ENCODE measurements at regions not wholly inside any gene's neighbourhood (a gene's known extent, or its start where the extent isn't known, plus 50 kb on each side); places are given as distances from the start of the nearest gene placed in this dataset.
"Not testable (repeated sequence)": the region's sequence is repeated elsewhere in the genome, so short reads cannot be mapped to it uniquely, and the experiment has no call there.

DNA sequence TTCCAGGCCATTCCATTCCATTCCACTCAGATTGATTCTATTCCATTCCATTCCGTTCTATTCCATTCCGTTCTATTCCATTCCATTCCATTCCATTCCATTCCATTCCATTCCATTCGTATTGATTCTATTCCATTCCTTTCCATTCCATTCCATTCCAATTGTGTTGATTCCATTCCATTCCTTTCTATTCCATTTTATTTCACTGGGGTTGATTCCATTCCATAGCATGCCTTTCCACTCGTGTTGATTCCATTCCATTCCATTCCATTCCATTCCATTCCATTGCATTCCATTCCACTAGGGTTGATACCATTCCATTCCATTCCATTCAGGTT is 1142.3 kb downstream of the RPIA start:
- TF ChIP-seq EP300 (IDR thresholded peaks at IDR 0.05) (no peak), POLR2A (IDR thresholded peaks at IDR 0.05) (no peak)
- TF ChIP-seq, protein P1, sequence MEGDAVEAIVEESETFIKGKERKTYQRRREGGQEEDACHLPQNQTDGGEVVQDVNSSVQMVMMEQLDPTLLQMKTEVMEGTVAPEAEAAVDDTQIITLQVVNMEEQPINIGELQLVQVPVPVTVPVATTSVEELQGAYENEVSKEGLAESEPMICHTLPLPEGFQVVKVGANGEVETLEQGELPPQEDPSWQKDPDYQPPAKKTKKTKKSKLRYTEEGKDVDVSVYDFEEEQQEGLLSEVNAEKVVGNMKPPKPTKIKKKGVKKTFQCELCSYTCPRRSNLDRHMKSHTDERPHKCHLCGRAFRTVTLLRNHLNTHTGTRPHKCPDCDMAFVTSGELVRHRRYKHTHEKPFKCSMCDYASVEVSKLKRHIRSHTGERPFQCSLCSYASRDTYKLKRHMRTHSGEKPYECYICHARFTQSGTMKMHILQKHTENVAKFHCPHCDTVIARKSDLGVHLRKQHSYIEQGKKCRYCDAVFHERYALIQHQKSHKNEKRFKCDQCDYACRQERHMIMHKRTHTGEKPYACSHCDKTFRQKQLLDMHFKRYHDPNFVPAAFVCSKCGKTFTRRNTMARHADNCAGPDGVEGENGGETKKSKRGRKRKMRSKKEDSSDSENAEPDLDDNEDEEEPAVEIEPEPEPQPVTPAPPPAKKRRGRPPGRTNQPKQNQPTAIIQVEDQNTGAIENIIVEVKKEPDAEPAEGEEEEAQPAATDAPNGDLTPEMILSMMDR (IDR thresholded peaks at IDR 0.05): no peak
- DNase-seq: no peak
- intact Hi-C loops (cut with DNase I): no loop called here
- no peaks in the 10 kb centered on the region for H3K27me3 ChIP-seq
- WGBS, 3 donors: 62 to 73% (median 72%) methylated on average over 4 of the region's 4 CpGs
- peaks cover 0 to 8% of the 10 kb centered on the region in 2 donors for H3K9me3 ChIP-seq
- H3K27ac ChIP-seq: no peak overlapping the region
- H3K4me1 ChIP-seq (ENCODE audit: insufficient read depth): no peaks in the 10 kb centered on the region
- no peak overlapping the region for H3K4me3 ChIP-seq
- no peaks in the 10 kb centered on the region for H3K36me3 ChIP-seq

GRCh38 chr2:89834306-89834705 is 1142.8 kb downstream of the RPIA start:
- Histone ChIP-seq H3K9me3 (peaks cover 0 to 9% of the 10 kb centered on the region in 2 donors), H3K36me3 (no peaks in the 10 kb centered on the region), H3K4me3 (no peak overlapping the region), H3K4me1 (ENCODE audit: insufficient read depth) (no peaks in the 10 kb centered on the region), H3K27ac (no peak overlapping the region), H3K27me3 (no peaks in the 10 kb centered on the region)
- no peak for TF ChIP-seq POLR2A (IDR thresholded peaks at IDR 0.05)
- TF ChIP-seq, protein P1 (IDR thresholded peaks at IDR 0.05): no peak
- no peak for TF ChIP-seq EP300 (IDR thresholded peaks at IDR 0.05)
- 61 to 70% (median 69%) methylated on average over 7 of the region's 7 CpGs for WGBS, 3 donors
- DNase-seq: no peak
- intact Hi-C loops (cut with DNase I): no loop called here

- DNase-seq; intact Hi-C loops (cut with DNase I); H3K4me3 ChIP-seq; H3K27me3 ChIP-seq; H3K36me3 ChIP-seq; H3K27ac ChIP-seq; H3K4me1 ChIP-seq (ENCODE audit: insufficient read depth): not testable (repeated sequence)
- 61 to 77% (median 68%) methylated on average over 6 of the region's 6 CpGs for WGBS, 3 donors
- peaks cover 0 to 16% of the 10 kb centered on the region in 2 donors for H3K9me3 ChIP-seq
Observed at GRCh38 chr2:89836326-89836725, 1144.9 kb downstream of the RPIA start.

DNA sequence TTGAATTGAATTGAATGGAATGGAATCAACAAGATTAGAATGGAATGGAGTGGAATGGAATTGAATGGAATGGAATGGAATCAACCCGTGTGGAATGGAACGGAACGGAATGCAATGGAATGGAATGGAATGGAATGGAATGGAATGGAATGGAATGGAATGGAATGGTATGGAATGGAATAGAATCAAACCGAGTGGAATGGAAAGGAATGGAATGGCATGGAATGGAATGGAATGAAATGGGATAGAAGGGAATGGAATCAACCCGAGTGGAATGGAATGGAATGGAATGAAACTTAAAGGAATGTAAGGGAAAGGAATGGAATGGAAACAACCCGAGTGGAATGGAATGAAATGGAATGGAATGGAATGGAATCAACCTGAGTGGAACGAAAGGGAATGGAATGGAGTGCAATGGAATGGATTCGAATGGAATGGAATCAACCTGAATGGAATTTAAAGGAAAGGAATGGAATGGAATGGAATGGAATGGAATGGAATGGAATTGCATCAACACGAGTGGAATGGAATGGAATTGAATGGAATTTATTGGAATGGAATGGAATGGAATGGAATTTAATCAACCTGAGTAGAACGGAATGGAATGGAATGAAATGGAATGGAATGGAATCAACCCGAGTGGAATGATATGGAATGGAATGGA is 1146.6 kb downstream of the RPIA start:
- Histone ChIP-seq H3K36me3 (no peaks in the 10 kb centered on the region), H3K9me3 (peaks cover 0 to 14% of the 10 kb centered on the region in 2 donors), H3K4me1 (ENCODE audit: insufficient read depth) (no peaks in the 10 kb centered on the region), H3K27me3 (no peaks in the 10 kb centered on the region), H3K27ac (no peak overlapping the region), H3K4me3 (no peak overlapping the region)
- WGBS, 3 donors: 62 to 64% (median 62%) methylated on average over 11 of the region's 11 CpGs
- DNase-seq: no peak
- TF ChIP-seq, protein P1 (IDR thresholded peaks at IDR 0.05): no peak
- TF ChIP-seq POLR2A (IDR thresholded peaks at IDR 0.05) (no peak), EP300 (IDR thresholded peaks at IDR 0.05) (no peak)
- intact Hi-C loops (cut with DNase I): no loop called here

- H3K27ac ChIP-seq; H3K4me3 ChIP-seq; H3K9me3 ChIP-seq; H3K27me3 ChIP-seq; DNase-seq; H3K4me1 ChIP-seq (ENCODE audit: insufficient read depth); intact Hi-C loops (cut with DNase I); H3K36me3 ChIP-seq: not testable (repeated sequence)
- WGBS, 3 donors: 65 to 73% (median 72%) methylated on average over 9 of the region's 9 CpGs
Observed at GRCh38 chr2:89840175-89840574, 1148.7 kb downstream of the RPIA start.

DNA sequence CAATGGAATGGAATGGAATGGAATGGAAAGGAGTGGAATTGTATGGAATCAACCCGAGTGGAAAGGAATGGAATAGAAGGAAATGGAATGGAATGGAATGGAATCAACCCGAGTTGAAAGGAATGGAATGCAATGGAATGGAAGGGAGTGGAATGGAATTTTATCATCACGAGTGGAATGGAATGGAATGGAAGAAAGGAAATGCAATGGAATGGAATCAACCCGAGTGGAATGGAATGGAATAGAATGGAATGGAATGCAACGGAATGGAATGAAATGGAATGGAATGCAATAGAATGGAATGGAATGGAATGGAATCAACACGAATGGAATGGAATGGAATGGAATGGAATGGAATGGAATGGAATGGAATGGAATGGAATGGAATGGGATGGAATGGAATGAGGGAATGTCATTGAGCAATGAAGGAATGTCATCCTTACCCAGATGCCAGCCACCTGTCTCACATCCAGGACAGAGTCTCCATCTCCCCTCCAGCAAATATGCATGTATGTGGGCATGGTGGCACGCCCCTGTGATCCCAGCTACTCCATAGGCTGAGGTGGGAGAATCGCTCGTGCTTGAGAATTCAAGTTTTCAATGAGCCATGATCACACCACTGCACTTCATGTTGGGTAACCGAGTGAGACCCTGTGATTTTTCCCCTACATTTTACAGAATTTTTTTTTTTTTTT is 1149.5 kb downstream of the RPIA start:
- H3K27me3 ChIP-seq; H3K9me3 ChIP-seq; H3K27ac ChIP-seq; H3K4me1 ChIP-seq (ENCODE audit: insufficient read depth); intact Hi-C loops (cut with DNase I); DNase-seq; H3K36me3 ChIP-seq; H3K4me3 ChIP-seq: not testable (repeated sequence)
- WGBS, 3 donors: 48 to 57% (median 56%) methylated on average over 10 of the region's 10 CpGs
